NCI-H524 treated with DMSO at 0.1 percent for 48 hours (cell line): ENCODE measurements at regions not wholly inside any gene's neighbourhood (a gene's known extent, or its start where the extent isn't known, plus 50 kb on each side); places are given as distances from the start of the nearest gene placed in this dataset.

ENCODE experiments used
- DNase-seq: peaks from one replicate; lab custom pipeline; 2025; lab: John Stamatoyannopoulos, UW

- no peak for DNase-seq
These were observed 423.9 kb downstream of the NPHP4 start for GRCh38 chr1:5568321-5568720.

- DNase-seq, result no peak
These were observed 424.4 kb downstream of the NPHP4 start for GRCh38 chr1:5567839-5568238.

GRCh38 chr1:5566924-5567323, 425.3 kb downstream of the NPHP4 start:
- no peak for DNase-seq

GRCh38 chr1:5565281-5566125, 426.7 kb downstream of the NPHP4 start:
- DNase-seq, result no peak

- no peak for DNase-seq
These were observed 427.5 kb downstream of the NPHP4 start for GRCh38 chr1:5564578-5565257.

- no peak for DNase-seq
These were observed 428.2 kb downstream of the NPHP4 start for GRCh38 chr1:5563861-5564577.

- no peak for DNase-seq
These were observed 429.5 kb downstream of the NPHP4 start for GRCh38 chr1:5562769-5563168.

- no peak for DNase-seq
These were observed 429.9 kb downstream of the NPHP4 start for GRCh38 chr1:5562331-5562730.

- no peak for DNase-seq
These were observed 433.1 kb downstream of the NPHP4 start for GRCh38 chr1:5559078-5559477.

GRCh38 chr1:5555853-5556252, 436.4 kb downstream of the NPHP4 start:
- DNase-seq, result no peak

- no peak for DNase-seq
These were observed 437.4 kb downstream of the NPHP4 start for GRCh38 chr1:5554784-5555183.

- DNase-seq, result no peak
These were observed 438.1 kb downstream of the NPHP4 start for GRCh38 chr1:5554111-5554510.

- no peak for DNase-seq
These were observed 439.3 kb downstream of the NPHP4 start for GRCh38 chr1:5552787-5553484.

GRCh38 chr1:5551274-5551975, 440.8 kb downstream of the NPHP4 start:
- DNase-seq, result no peak

- no peak for DNase-seq
These were observed 444.0 kb downstream of the NPHP4 start for GRCh38 chr1:5548266-5548665.

- no peak for DNase-seq
These were observed 449.0 kb downstream of the NPHP4 start for GRCh38 chr1:5543235-5543634.

- DNase-seq, result no peak
These were observed 459.4 kb downstream of the NPHP4 start for GRCh38 chr1:5532811-5533210.

GRCh38 chr1:5526822-5527551, 465.2 kb downstream of the NPHP4 start:
- DNase-seq, result no peak

- no peak for DNase-seq
These were observed 465.9 kb downstream of the NPHP4 start for GRCh38 chr1:5526385-5526750.

- no peak for DNase-seq
These were observed 466.4 kb downstream of the NPHP4 start for GRCh38 chr1:5525597-5526384.
